BE2C (cell line): ENCODE measurements at regions not wholly inside any gene's neighbourhood (a gene's known extent, or its start where the extent isn't known, plus 50 kb on each side); places are given as distances from the start of the nearest gene placed in this dataset.

Experiments
- DNase-seq: peaks from one replicate; pipeline ENCODE4 v3.0.0-alpha.2; 2020
- H3K27me3 ChIP-seq: fragments of 250-450 bp; sonication (Bioruptor Pico); 2 replicates; pipeline ENCODE4 v1.5.1; 2020; ENCODE audit warnings: mild to moderate bottlenecking
- H3K36me3 ChIP-seq: fragments of 250-450 bp; sonication (Bioruptor Pico); 2 replicates; pipeline ENCODE4 v1.5.1; 2020; ENCODE audit warnings: mild to moderate bottlenecking
- H3K4me1 ChIP-seq: fragments of 250-450 bp; sonication (Bioruptor Pico); 2 replicates; pipeline ENCODE4 v1.5.1; 2020
- H3K4me3 ChIP-seq: 2 replicates; pipeline ENCODE4 v1.5.1; 2011; ENCODE audit warnings: low read depth, low read length
- H3K9me3 ChIP-seq: fragments of 250-450 bp; sonication (Bioruptor Pico); 2 replicates; pipeline ENCODE4 v1.5.1; 2020
- CTCF ChIP-seq: IDR thresholded peaks from 2 replicates; pipeline ENCODE4 v1.5.1; 2012; ENCODE audit warnings: mild to moderate bottlenecking, low read depth, low read length

- H3K27me3 ChIP-seq = no peaks in the 10 kb centered on the region
- H3K4me3 ChIP-seq = no peak overlapping the region
- DNase-seq = no peak
- TF ChIP-seq CTCF = no peak
- H3K36me3 ChIP-seq = no peaks in the 10 kb centered on the region
- no peaks in the 10 kb centered on the region; the same call in none of the 2 replicates for H3K9me3 ChIP-seq
- H3K4me1 ChIP-seq = no peaks in the 10 kb centered on the region
Measured at GRCh38 chr5:2574155-2574554, 177.3 kb downstream of the IRX2 start.

DNA sequence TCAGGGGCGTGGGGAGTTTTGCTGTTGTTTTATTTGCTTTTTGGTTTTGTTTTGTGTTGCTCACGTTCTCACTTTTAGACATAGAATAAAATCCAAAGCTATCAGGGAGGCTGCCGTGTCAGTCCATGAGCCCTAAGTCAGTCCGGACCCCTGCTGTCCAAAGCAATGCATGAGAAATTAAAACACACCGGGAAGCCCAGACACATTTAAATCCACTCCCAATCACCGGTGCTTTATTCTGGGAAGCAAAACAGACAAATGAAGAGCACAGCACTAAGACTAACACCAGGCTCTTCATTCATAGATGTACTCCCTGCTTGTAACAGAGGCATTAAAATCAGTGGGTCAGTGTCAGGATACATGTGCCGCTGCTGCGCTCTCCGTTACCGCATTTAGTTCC is 180.9 kb downstream of the IRX2 start:
- no peaks in the 10 kb centered on the region for H3K4me1 ChIP-seq
- DNase-seq = no peak

DNA sequence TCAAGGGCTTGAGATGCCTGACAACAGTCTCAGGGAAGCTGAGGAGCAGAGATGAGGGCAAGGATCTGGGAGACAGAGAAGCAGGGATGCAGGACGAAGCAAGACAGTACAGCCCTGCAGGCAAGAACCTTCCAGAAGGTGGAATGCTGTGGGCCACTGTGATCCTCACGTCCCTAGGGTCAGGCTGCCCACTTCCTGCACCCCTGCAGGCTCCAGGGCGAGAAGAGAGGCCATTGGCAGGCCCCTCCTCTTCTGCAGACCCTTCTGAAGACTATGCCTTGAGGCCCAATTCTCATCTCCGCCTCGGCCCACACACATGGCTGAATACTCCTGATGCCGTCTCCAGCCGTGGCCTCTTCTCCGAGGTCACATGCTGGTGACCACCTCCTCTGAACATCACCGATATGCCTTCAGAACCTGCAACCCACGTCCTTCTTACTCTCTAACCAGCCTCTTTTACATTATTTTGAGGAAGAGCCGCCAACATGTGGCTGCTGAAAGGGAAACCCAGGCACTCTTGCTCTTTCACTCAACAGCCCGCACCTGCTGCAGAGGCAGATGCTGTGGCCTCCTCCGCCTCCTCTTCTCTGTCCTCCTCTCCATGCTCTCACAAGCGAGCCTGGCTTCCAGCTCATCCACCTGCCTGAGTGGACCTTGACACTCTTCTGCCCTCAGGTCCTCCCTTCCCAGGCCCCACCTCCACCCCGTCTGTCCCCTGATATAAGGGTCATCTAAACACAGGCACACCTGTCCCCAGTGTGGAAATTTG is 181.5 kb downstream of the IRX2 start:
- DNase-seq = no peak
- no peak for TF ChIP-seq CTCF
- no peaks in the 10 kb centered on the region for H3K4me1 ChIP-seq

More for the DNA sequence above, 180.9 kb downstream of the IRX2 start:
- Histone ChIP-seq H3K4me3 (no peak overlapping the region), H3K9me3 (no peaks in the 10 kb centered on the region; the same call in none of the 2 replicates), H3K36me3 (no peaks in the 10 kb centered on the region), H3K27me3 (no peaks in the 10 kb centered on the region)
- TF ChIP-seq CTCF = no peak

DNA sequence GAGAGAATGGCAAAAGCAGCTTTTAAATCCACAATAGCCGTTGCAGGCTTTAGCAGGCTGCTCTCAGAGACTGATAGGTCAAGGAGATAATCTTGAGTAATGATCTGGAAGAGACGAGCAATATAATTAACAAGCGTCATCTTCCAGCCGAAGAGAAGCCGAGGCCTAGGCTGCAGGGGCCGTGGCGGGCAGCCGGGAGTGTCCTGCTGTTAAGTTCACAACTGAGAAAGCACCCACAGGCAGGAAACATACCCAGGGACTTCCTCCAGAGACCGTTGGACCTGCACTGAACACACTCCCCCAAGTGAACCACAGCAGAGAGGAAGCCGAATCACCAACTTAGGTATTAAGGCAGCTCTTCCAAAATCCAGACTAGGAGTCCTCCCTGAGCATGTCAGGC is 182.3 kb downstream of the IRX2 start:
- H3K27me3 ChIP-seq = no peaks in the 10 kb centered on the region
- H3K4me3 ChIP-seq = no peak overlapping the region
- H3K9me3 ChIP-seq = no peaks in the 10 kb centered on the region; the same call in none of the 2 replicates
- no peaks in the 10 kb centered on the region for H3K36me3 ChIP-seq
- no peak for TF ChIP-seq CTCF
- H3K4me1 ChIP-seq = no peaks in the 10 kb centered on the region
- DNase-seq = no peak

More for the DNA sequence above, 181.5 kb downstream of the IRX2 start:
- Histone ChIP-seq H3K4me3 (no peak overlapping the region), H3K9me3 (no peaks in the 10 kb centered on the region; the same call in none of the 2 replicates), H3K27me3 (no peaks in the 10 kb centered on the region), H3K36me3 (no peaks in the 10 kb centered on the region)

GRCh38 chr5:2566284-2566683 is 185.2 kb downstream of the IRX2 start:
- no peak for TF ChIP-seq CTCF
- Histone ChIP-seq H3K9me3 (no peaks in the 10 kb centered on the region; the same call in 1 of the 2 replicates), H3K36me3 (no peaks in the 10 kb centered on the region), H3K4me1 (no peaks in the 10 kb centered on the region), H3K27me3 (no peaks in the 10 kb centered on the region), H3K4me3 (no peak overlapping the region)
- DNase-seq = no peak

GRCh38 chr5:2565147-2565546 is 186.3 kb downstream of the IRX2 start:
- H3K4me1 ChIP-seq = no peaks in the 10 kb centered on the region
- TF ChIP-seq CTCF = no peak
- no peaks in the 10 kb centered on the region for H3K27me3 ChIP-seq
- DNase-seq = no peak
- H3K4me3 ChIP-seq = no peak overlapping the region
- H3K9me3 ChIP-seq = no peaks in the 10 kb centered on the region; the same call in 1 of the 2 replicates
- H3K36me3 ChIP-seq = no peaks in the 10 kb centered on the region
